Smooth muscle cell (in vitro differentiated cells): ENCODE measurements at regions not wholly inside any gene's neighbourhood (a gene's known extent, or its start where the extent isn't known, plus 50 kb on each side); places are given as distances from the start of the nearest gene placed in this dataset.

ENCODE experiments used
- DNase-seq: peaks from one replicate; lab custom pipeline; 2025; ENCODE audit not compliant: unreplicated experiment; lab: John Stamatoyannopoulos, UW
- H2AFZ ChIP-seq: fragments of 200-600 bp; sonication (generic); 2 replicates; pipeline ENCODE4 v1.6.0; 2016; ENCODE audit warnings: antibody characterized with exemption, low read depth, mild to moderate bottlenecking
- H3F3A ChIP-seq: fragments of 200-600 bp; sonication (generic); 2 replicates; pipeline ENCODE4 v1.6.0; 2017; ENCODE audit warnings: antibody characterized with exemption, low read depth
- H3K27ac ChIP-seq: fragments of 200-600 bp; sonication (generic); 2 replicates; pipeline ENCODE4 v1.5.1; 2016; ENCODE audit warnings: low read depth, mild to moderate bottlenecking
- H3K27me3 ChIP-seq: fragments of 200-600 bp; sonication (generic); 2 replicates; pipeline ENCODE4 v1.6.1; 2016; ENCODE audit warnings: low read depth, mild to moderate bottlenecking
- H3K36me3 ChIP-seq: fragments of 200-600 bp; sonication (generic); 2 replicates; pipeline ENCODE4 v1.5.1; 2016; ENCODE audit warnings: low read depth
- H3K4me1 ChIP-seq: fragments of 200-600 bp; sonication (generic); 2 replicates; pipeline ENCODE4 v1.5.1; 2016; ENCODE audit warnings: low read depth
- H3K4me2 ChIP-seq: fragments of 200-600 bp; sonication (generic); 2 replicates; pipeline ENCODE4 v1.6.0; 2016; ENCODE audit warnings: mild to moderate bottlenecking
- H3K4me3 ChIP-seq: fragments of 200-600 bp; sonication (generic); 2 replicates; pipeline ENCODE4 v1.5.1; 2016; ENCODE audit warnings: mild to moderate bottlenecking
- H3K79me2 ChIP-seq: fragments of 200-600 bp; sonication (generic); 2 replicates; pipeline ENCODE4 v1.6.0; 2016; ENCODE audit warnings: low read depth, mild to moderate bottlenecking
- H3K9ac ChIP-seq: fragments of 200-600 bp; sonication (generic); 2 replicates; pipeline ENCODE4 v1.6.0; 2016; ENCODE audit warnings: low read depth
- H3K9me3 ChIP-seq: fragments of 200-600 bp; sonication (generic); replicated peaks from 2 replicates; pipeline ENCODE4 v1.5.1; 2016; ENCODE audit warnings: low read depth
- H4K20me1 ChIP-seq: fragments of 200-600 bp; sonication (generic); 2 replicates; pipeline ENCODE4 v1.6.0; 2016; ENCODE audit warnings: low read depth
- WGBS: methylation state at CpG from one replicate; pipeline ENCODE4 v1.1.7; 2016; ENCODE audit warnings: low lambda C conversion rate; 5-methylcytosine and 5-hydroxymethylcytosine counted together
- TF ChIP-seq, protein P1 (sequence below): fragments of 200-600 bp; sonication (generic); IDR thresholded peaks from 2 replicates; pipeline ENCODE4 v1.5.1; 2017; ENCODE audit warnings: borderline replicate concordance, mild to moderate bottlenecking, antibody characterized with exemption; ENCODE audit not compliant: insufficient read depth, poor library complexity, severe bottlenecking

DNA sequence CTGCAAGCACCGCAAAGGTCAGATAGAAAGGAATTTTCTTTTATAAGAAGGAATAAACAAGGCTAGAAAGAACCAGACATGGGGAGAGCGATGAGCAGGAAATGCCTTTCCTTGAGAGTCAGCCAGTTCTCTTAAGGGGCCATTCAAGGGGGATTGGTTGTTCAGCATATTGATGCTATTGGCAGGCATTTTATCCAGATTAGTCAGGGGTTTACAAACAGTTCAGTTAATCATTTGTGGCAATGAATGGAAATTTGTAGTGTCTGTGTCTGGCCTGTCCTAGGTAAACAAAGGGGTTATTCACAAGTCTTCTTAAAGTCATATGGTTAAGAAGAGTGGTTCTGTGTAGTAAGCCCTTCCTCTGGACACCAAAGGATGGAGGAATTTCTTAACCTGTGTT is 184.7 kb upstream of the FRMPD4 start:
- no peak overlapping the region for H3K4me3 ChIP-seq
- TF ChIP-seq, protein P1, sequence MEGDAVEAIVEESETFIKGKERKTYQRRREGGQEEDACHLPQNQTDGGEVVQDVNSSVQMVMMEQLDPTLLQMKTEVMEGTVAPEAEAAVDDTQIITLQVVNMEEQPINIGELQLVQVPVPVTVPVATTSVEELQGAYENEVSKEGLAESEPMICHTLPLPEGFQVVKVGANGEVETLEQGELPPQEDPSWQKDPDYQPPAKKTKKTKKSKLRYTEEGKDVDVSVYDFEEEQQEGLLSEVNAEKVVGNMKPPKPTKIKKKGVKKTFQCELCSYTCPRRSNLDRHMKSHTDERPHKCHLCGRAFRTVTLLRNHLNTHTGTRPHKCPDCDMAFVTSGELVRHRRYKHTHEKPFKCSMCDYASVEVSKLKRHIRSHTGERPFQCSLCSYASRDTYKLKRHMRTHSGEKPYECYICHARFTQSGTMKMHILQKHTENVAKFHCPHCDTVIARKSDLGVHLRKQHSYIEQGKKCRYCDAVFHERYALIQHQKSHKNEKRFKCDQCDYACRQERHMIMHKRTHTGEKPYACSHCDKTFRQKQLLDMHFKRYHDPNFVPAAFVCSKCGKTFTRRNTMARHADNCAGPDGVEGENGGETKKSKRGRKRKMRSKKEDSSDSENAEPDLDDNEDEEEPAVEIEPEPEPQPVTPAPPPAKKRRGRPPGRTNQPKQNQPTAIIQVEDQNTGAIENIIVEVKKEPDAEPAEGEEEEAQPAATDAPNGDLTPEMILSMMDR = no peak
- H3K4me2 ChIP-seq = peak overlapping the region; percentile 69
- 47% methylated on average over 2 of the region's 2 CpGs for whole genome bisulfite sequencing
- no peaks in the 10 kb centered on the region for H3F3A ChIP-seq
- no peak for DNase-seq
- H2AFZ ChIP-seq = no peak overlapping the region
- no peaks in the 10 kb centered on the region for H3K79me2 ChIP-seq
- no peaks in the 10 kb centered on the region for H3K27me3 ChIP-seq
- H4K20me1 ChIP-seq = no peaks in the 10 kb centered on the region
- H3K36me3 ChIP-seq = no peaks in the 10 kb centered on the region
- peak overlapping the region; percentile 95 for H3K27ac ChIP-seq
- H3K9ac ChIP-seq = no peak overlapping the region
- H3K9me3 ChIP-seq = no peaks in the 10 kb centered on the region
- peaks cover 15% of the 10 kb centered on the region for H3K4me1 ChIP-seq

DNA sequence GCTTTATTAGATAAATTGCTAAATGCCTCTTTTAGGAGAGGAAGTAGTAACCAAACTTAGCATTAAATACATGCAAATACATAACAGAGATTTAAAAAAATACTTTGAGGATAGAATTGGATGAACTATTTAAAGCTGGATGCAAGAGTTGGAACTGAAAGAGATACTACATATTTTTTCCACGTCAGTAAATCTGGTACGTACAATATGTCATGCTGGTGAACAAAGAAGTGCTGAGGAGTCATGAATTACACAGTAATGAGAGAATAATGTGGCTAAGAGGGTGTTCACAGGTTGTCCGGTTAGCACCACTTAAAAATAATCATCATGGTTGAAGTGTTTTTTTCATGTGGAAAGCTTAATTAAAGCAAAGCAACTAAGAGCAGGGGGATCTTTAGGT is 184.1 kb upstream of the FRMPD4 start:
- TF ChIP-seq, protein P1 = no peak
- no peaks in the 10 kb centered on the region for H3K9me3 ChIP-seq
- no peaks in the 10 kb centered on the region for H3K36me3 ChIP-seq
- H3K27ac ChIP-seq = peak overlapping the region; percentile 95
- H2AFZ ChIP-seq = no peak overlapping the region
- no peaks in the 10 kb centered on the region for H3F3A ChIP-seq
- no peaks in the 10 kb centered on the region for H3K27me3 ChIP-seq
- DNase-seq = no peak
- no peaks in the 10 kb centered on the region for H3K79me2 ChIP-seq
- WGBS = 46% methylated on average over 3 of the region's 3 CpGs
- H3K4me2 ChIP-seq = peak overlapping the region; percentile 69
- peak overlapping the region; percentile 64 for H3K9ac ChIP-seq
- H3K4me3 ChIP-seq = no peak overlapping the region
- no peaks in the 10 kb centered on the region for H4K20me1 ChIP-seq
- peaks cover 15% of the 10 kb centered on the region for H3K4me1 ChIP-seq

DNA sequence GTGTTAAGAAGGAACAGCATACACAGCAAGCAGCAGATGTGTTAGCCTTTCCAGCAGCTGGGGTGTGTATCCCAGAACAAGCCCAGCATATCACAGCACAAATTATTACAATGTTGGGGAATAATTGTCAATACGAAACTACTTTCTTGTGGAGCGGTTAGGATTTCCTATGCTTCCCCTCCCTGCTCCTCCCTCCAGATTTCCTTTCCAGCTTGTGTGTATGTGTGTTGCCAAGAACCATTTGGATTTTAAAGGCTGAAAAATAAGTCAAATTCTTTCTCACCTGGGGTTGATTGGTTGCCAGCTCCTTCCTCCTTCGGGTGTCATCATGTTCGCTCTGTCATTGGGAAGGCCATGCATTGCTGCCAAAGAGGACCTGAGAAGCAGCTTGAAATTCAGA is 178.2 kb upstream of the FRMPD4 start:
- Histone ChIP-seq H3K4me2 (no peak overlapping the region), H4K20me1 (no peaks in the 10 kb centered on the region), H3K79me2 (no peaks in the 10 kb centered on the region), H3K4me1 (no peaks in the 10 kb centered on the region), H3K9ac (no peak overlapping the region), H2AFZ (no peak overlapping the region), H3K36me3 (no peaks in the 10 kb centered on the region), H3K9me3 (no peaks in the 10 kb centered on the region), H3K27ac (no peak overlapping the region), H3K27me3 (no peaks in the 10 kb centered on the region), H3F3A (no peaks in the 10 kb centered on the region), H3K4me3 (no peak overlapping the region)
- TF ChIP-seq, protein P1 = no peak
- WGBS = 88% methylated on average over 4 of the region's 4 CpGs
- no peak for DNase-seq

DNA sequence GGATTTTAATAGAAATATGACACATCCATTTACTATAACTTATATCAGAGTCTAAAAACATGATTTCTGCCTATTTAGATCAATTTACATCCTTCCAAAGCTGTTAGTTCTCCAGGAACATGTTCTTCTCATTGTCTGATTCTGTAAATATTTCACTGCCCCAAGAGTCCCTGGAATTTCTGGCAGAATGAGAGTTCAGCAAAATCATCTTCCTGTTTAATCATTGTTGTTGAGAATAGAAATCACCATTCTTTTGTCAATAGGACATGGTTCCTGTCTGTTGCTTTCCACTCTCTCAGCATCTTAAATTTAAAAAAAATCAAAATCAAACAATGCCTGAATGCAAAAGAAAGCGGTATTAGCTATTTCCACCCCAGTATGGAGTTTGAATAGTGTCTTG is 172.8 kb upstream of the FRMPD4 start:
- H3K79me2 ChIP-seq = no peaks in the 10 kb centered on the region
- TF ChIP-seq, protein P1 = no peak
- H3K27me3 ChIP-seq = no peaks in the 10 kb centered on the region
- H3K9me3 ChIP-seq = no peaks in the 10 kb centered on the region
- H3K4me3 ChIP-seq = no peak overlapping the region
- no peak overlapping the region for H3K9ac ChIP-seq
- H2AFZ ChIP-seq = no peak overlapping the region
- H3K36me3 ChIP-seq = no peaks in the 10 kb centered on the region
- 54% methylated on average over 1 of the region's 1 CpG for WGBS
- no peak overlapping the region for H3K4me2 ChIP-seq
- no peaks in the 10 kb centered on the region for H3F3A ChIP-seq
- H4K20me1 ChIP-seq = no peaks in the 10 kb centered on the region
- DNase-seq = no peak
- H3K4me1 ChIP-seq = no peaks in the 10 kb centered on the region
- H3K27ac ChIP-seq = no peak overlapping the region
